Hematopoietic multipotent progenitor cell treated with erythropoietin and hydrocortisone succinate and interleukin-3 and kit ligand, for 4 days (in vitro differentiated cells): ENCODE measurements at regions not wholly inside any gene's neighbourhood (a gene's known extent, or its start where the extent isn't known, plus 50 kb on each side); places are given as distances from the start of the nearest gene placed in this dataset.
"Not testable (repeated sequence)": the region's sequence is repeated elsewhere in the genome, so short reads cannot be mapped to it uniquely, and the experiment has no call there.

Source experiments
- DNase-seq: peaks from one replicate; pipeline ENCODE4 v3.0.0-alpha.2; 2015

- DNase-seq = no peak
Observed at GRCh38 chr16:60949800-60950199, 1086.4 kb downstream of the CDH8 start.

GRCh38 chr16:60945225-60945624 is 1091.0 kb downstream of the CDH8 start:
- DNase-seq = peak; percentile 39

- DNase-seq = not testable (repeated sequence)
Observed at GRCh38 chr16:60936189-60936588, 1100.0 kb downstream of the CDH8 start.

- no peak for DNase-seq
Observed at GRCh38 chr16:60932600-60932999, 1103.6 kb downstream of the CDH8 start.

- DNase-seq = no peak
Observed at GRCh38 chr16:60930291-60930690, 1105.9 kb downstream of the CDH8 start.

- DNase-seq = no peak
Observed at GRCh38 chr16:60922920-60923319, 1113.3 kb downstream of the CDH8 start.

GRCh38 chr16:60914334-60914733 is 1121.9 kb downstream of the CDH8 start:
- no peak for DNase-seq

- peak; percentile 1 for DNase-seq
Observed at GRCh38 chr16:60907645-60908044, 1128.6 kb downstream of the CDH8 start.

GRCh38 chr16:60905811-60906210 is 1130.4 kb downstream of the CDH8 start:
- DNase-seq = no peak

- no peak for DNase-seq
Observed at GRCh38 chr16:60902114-60902513, 1134.1 kb downstream of the CDH8 start.

- no peak for DNase-seq
Observed at GRCh38 chr16:60882816-60883215, 1153.4 kb downstream of the CDH8 start.

GRCh38 chr16:60852635-60853034 is 1183.6 kb downstream of the CDH8 start:
- DNase-seq = no peak

- no peak for DNase-seq
Observed at GRCh38 chr16:60821661-60822060, 1214.6 kb downstream of the CDH8 start.

GRCh38 chr16:60820361-60820760 is 1215.9 kb downstream of the CDH8 start:
- DNase-seq = no peak

- no peak for DNase-seq
Observed at GRCh38 chr16:60818465-60818864, 1217.8 kb downstream of the CDH8 start.

GRCh38 chr16:60816461-60816860 is 1219.8 kb downstream of the CDH8 start:
- no peak for DNase-seq

GRCh38 chr16:60815865-60816264 is 1220.4 kb downstream of the CDH8 start:
- no peak for DNase-seq

- no peak for DNase-seq
Observed at GRCh38 chr16:60815033-60815432, 1221.2 kb downstream of the CDH8 start.

GRCh38 chr16:60811657-60812056 is 1224.6 kb downstream of the CDH8 start:
- no peak for DNase-seq

GRCh38 chr16:60811051-60811608 is 1225.1 kb downstream of the CDH8 start:
- DNase-seq = no peak

- DNase-seq = no peak
Observed at GRCh38 chr16:60810250-60810649, 1226.0 kb downstream of the CDH8 start.

GRCh38 chr16:60792437-60792836 is 1243.8 kb downstream of the CDH8 start:
- DNase-seq = no peak

GRCh38 chr16:60788631-60789030 is 1247.6 kb downstream of the CDH8 start:
- no peak for DNase-seq

- no peak for DNase-seq
Observed at GRCh38 chr16:60776281-60776680, 1260.0 kb downstream of the CDH8 start.

GRCh38 chr16:60771138-60771537 is 1265.1 kb downstream of the CDH8 start:
- DNase-seq = peak; percentile 44

GRCh38 chr16:60770384-60770783 is 1265.9 kb downstream of the CDH8 start:
- not testable (repeated sequence) for DNase-seq
